VCaP (cell line): ENCODE measurements at regions not wholly inside any gene's neighbourhood (a gene's known extent, or its start where the extent isn't known, plus 50 kb on each side); places are given as distances from the start of the nearest gene placed in this dataset.

Experiments used
- H3K27ac ChIP-seq: fragments of 450-650 bp; 2 replicates; pipeline ENCODE4 v1.5.1; 2017
- CTCF ChIP-seq: fragments of 450-650 bp; conservative IDR thresholded peaks from 2 replicates; pipeline ENCODE4 v1.5.1; 2017; ENCODE audit warnings: mild to moderate bottlenecking, moderate library complexity

- no peak for TF ChIP-seq CTCF
- H3K27ac ChIP-seq, result no peak overlapping the region
Measured at GRCh38 chr1:25054526-25055323, 124.6 kb upstream of the RUNX3 start.

- no peak overlapping the region for H3K27ac ChIP-seq
- no peak for TF ChIP-seq CTCF
Measured at GRCh38 chr1:25053576-25054250, 123.6 kb upstream of the RUNX3 start.

GRCh38 chr1:25051906-25052305 lies 121.8 kb upstream of the RUNX3 start:
- TF ChIP-seq CTCF, result no peak
- H3K27ac ChIP-seq, result no peak overlapping the region

- no peak overlapping the region for H3K27ac ChIP-seq
- no peak for TF ChIP-seq CTCF
Measured at GRCh38 chr1:25051504-25051903, 121.4 kb upstream of the RUNX3 start.

- H3K27ac ChIP-seq, result no peak overlapping the region
- no peak for TF ChIP-seq CTCF
Measured at GRCh38 chr1:25050165-25050564, 120.1 kb upstream of the RUNX3 start.

- no peak for TF ChIP-seq CTCF
- H3K27ac ChIP-seq, result no peak overlapping the region
Measured at GRCh38 chr1:25049190-25049589, 119.1 kb upstream of the RUNX3 start.

- H3K27ac ChIP-seq, result no peak overlapping the region
- no peak for TF ChIP-seq CTCF
Measured at GRCh38 chr1:25048728-25049127, 118.7 kb upstream of the RUNX3 start.
